Raji (cell line): ENCODE measurements at regions not wholly inside any gene's neighbourhood (a gene's known extent, or its start where the extent isn't known, plus 50 kb on each side); places are given as distances from the start of the nearest gene placed in this dataset.

ENCODE experiments used
- POLR2A ChIP-seq: IDR thresholded peaks from 2 replicates; pipeline ENCODE4 v1.6.1; 2011; ENCODE audit warnings: low read depth, low read length, control low read depth; ENCODE audit not compliant: insufficient read depth

DNA sequence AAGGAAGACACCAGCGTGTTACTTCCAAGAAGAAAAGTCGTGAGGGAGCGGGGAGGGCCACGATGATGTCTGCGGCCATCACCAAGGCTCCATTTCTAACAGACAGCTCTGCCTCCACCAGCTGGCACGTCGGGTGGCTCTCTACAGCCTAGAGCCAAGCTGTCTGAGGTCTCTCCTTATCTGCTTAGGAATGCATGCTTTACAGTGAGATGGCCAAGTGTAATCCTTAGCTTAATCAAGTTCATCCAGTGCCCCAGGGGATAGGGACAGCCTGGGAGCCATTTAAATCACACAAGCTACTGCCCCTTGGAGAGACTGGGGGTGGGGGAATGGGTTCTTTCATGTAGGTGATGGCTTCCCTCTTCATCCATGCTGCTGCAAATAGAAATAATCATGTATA, 213.8 kb upstream of the CST7 start:
- no peak for TF ChIP-seq POLR2A

DNA sequence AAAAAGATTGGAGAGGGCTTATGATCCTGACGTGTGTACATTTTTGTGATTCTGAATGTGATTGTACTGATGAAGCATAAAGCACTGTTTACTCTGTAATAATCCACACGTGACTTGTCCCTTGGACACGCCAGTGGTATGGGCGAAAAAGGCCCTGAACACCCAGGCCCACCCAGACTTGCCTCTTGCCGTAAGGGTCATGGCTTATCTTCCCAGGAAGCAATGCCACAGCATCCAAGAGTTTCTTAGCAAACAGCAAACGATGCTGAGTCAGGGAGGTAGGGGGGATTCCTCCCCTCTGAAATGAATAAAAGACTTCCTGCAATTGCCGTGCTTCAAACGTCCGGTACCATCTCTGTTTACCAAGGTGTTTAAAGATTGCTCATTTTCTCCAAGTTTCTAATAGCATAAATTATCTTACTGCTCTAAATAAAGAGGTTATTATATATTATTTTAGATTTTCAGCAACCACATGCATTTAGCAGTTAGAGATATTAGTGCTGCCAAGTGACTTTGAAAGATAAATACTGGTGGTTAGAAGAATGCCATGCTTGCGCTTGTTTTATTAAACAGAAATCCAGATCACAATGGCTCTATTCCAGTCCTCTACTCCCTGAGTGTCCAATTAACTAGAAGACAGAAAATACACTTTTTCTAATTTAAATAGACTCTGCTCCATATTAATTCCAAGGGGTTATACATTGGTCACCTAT, 212.8 kb upstream of the CST7 start:
- TF ChIP-seq POLR2A, result no peak

GRCh38 chr20:24736844-24737211, 212.2 kb upstream of the CST7 start:
- no peak for TF ChIP-seq POLR2A

GRCh38 chr20:24737212-24737850, 211.7 kb upstream of the CST7 start:
- no peak for TF ChIP-seq POLR2A

- no peak for TF ChIP-seq POLR2A
These were observed 210.9 kb upstream of the CST7 start for GRCh38 chr20:24738058-24738775.

DNA sequence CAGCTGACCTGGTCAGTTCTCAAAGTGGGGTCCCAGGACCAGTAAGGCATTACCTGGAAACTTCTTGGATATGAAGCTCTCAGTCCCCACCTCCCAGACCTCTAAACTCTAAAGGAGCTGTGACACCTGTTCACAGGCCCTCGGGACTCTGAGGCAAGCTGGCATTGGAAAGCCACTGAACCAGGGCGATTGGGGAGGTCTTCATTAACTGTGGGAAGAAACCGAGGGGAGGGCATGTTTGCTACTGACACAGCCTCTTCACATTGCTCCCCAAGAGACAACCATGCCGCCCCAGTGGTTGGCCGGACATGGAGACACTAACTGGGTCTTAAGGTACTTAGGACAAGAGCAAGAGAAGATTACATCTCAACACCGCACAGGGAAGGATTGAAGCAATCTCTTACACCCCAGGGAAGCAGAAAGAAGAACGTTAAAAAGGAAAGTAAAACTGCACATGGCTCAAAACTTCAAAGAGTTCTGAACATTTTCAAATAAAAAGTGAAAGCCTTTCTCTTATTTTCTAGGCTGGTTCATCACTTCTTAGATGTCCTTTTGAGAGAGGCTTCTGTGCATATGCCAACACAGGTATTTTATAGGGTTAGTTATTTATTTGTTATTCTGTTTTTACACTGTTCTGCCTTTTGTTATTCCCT, 210.0 kb upstream of the CST7 start:
- no peak for TF ChIP-seq POLR2A

DNA sequence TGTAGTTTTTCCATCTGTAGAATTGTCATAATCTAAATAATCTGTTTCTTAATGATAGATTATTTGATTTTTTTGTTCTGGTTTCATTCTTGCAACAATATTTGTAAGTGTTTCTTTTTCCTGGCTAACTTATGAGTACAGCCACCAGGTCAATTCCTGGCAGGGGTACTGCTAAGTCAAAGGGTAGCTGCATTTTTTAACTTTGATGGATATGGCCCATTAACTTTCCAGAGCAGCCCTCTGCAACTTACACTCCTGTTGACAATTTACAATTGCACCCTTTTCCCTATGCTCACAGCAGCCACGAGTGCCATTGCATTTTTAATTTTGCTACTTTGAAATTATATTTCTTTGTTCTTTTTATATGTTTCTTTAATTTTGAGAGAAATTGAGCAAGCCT, 209.3 kb upstream of the CST7 start:
- no peak for TF ChIP-seq POLR2A

- no peak for TF ChIP-seq POLR2A
These were observed 207.5 kb upstream of the CST7 start for GRCh38 chr20:24741493-24742072.

DNA sequence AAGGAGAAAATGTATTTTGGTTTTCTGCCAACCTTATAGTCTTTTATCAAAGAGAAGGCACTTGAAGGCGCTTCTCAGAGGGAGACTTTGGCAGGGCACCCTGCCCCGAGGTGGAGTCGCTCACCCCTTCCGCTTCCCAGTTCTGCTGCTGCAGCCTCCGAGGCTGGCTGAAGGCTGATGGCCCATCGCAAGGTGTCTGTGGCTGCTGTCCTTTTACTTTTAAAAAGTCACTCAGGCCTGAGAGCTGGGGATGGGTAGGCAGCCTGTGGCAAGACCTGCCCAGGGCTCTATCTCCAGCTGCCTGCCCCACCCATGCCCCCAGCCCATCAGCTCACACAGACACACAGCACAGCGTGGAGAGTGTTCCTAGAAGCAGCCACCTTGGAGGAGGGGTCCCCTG, 206.6 kb upstream of the CST7 start:
- TF ChIP-seq POLR2A, result no peak

- no peak for TF ChIP-seq POLR2A
These were observed 206.1 kb upstream of the CST7 start for GRCh38 chr20:24742989-24743388.

- no peak for TF ChIP-seq POLR2A
These were observed 205.4 kb upstream of the CST7 start for GRCh38 chr20:24743641-24744040.

- TF ChIP-seq POLR2A, result no peak
These were observed 204.3 kb upstream of the CST7 start for GRCh38 chr20:24744747-24745146.

GRCh38 chr20:24745206-24745605, 203.9 kb upstream of the CST7 start:
- no peak for TF ChIP-seq POLR2A

- no peak for TF ChIP-seq POLR2A
These were observed 203.3 kb upstream of the CST7 start for GRCh38 chr20:24745617-24746350.

DNA sequence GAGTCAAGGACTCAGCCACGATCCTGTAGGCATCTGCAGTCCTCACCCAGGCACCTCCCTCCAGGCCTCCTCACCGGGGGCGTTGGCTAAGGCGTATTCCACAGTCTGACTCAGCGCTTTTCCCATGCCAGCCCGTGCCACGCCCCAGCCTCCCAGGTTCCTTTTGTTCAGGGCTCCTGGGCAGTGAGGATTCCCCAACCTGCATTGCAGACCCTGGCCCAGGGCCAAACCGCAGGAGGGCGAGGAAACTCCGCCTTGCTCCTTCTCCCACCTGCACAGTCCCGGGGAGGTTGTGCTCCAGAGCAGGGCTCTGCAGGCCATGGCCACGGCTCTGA, 202.8 kb upstream of the CST7 start:
- no peak for TF ChIP-seq POLR2A
